Thymus (tissue), 11 donors: ENCODE measurements at regions not wholly inside any gene's neighbourhood (a gene's known extent, or its start where the extent isn't known, plus 50 kb on each side); places are given as distances from the start of the nearest gene placed in this dataset.
A peak's percentile ranks its signal among the peaks of the same experiment; 100 is the strongest.

ENCODE experiments used
- DNase-seq, 9 donors: peaks; one replicate each; pipeline ENCODE4 v3.0.0-alpha.2; 2013; ENCODE audit warnings: low spot score in 9 of 9, low read depth in 6 of 9, missing footprints in 1 of 9
- H3K27ac ChIP-seq, 2 donors: one replicate each; pipeline ENCODE4 v1.5.1; 2013; ENCODE audit warnings: control low read depth in 1 of 2, low read depth in 1 of 2, low read length in 1 of 2, mild to moderate bottlenecking in 1 of 2, moderate library complexity in 1 of 2
- H3K27me3 ChIP-seq, 2 donors: one replicate each; pipeline ENCODE4 v1.5.1; 2013; ENCODE audit warnings: low read length in 1 of 2; ENCODE audit not compliant: control insufficient read depth in 2 of 2, insufficient read depth in 1 of 2
- H3K36me3 ChIP-seq, 2 donors: one replicate each; pipeline ENCODE4 v1.5.1; 2013; ENCODE audit warnings: low read length in 1 of 2, mild to moderate bottlenecking in 1 of 2, moderate library complexity in 1 of 2; ENCODE audit not compliant: control insufficient read depth in 2 of 2, insufficient read depth in 2 of 2
- H3K4me1 ChIP-seq, 2 donors: one replicate each; pipeline ENCODE4 v1.5.1; 2013; ENCODE audit warnings: low read length in 2 of 2; ENCODE audit not compliant: control insufficient read depth in 2 of 2, insufficient read depth in 2 of 2
- H3K4me3 ChIP-seq, 2 donors: one replicate each; pipeline ENCODE4 v1.5.1; 2013; ENCODE audit warnings: low read length in 2 of 2, control low read depth in 1 of 2, mild to moderate bottlenecking in 1 of 2
- H3K9me3 ChIP-seq, 2 donors: one replicate each; pipeline ENCODE4 v1.5.1; 2013; ENCODE audit warnings: low read length in 1 of 2, mild to moderate bottlenecking in 1 of 2; ENCODE audit not compliant: control insufficient read depth in 2 of 2, insufficient read depth in 1 of 2
- WGBS: extraction: QIAGEN DNeasy Blood & Tissue Kit; methylation state at CpG from one replicate; pipeline ENCODE4 v1.1.7; 2013; 5-methylcytosine and 5-hydroxymethylcytosine counted together
- donor health status: healthy.

GRCh38 chr5:88666761-88667495 lies 216.1 kb downstream of the MEF2C start:
- WGBS: 3% methylated on average over 22 of the region's 22 CpGs
- DNase-seq: peak in 1 of 9 donors; percentile 45
- Histone ChIP-seq H3K27me3 (peaks cover 45 to 100% of the 10 kb centered on the region in 2 donors), H3K36me3 (no peaks in the 10 kb centered on the region), H3K4me3 (peak overlapping the region; percentile 14 to 36), H3K27ac (no peak overlapping the region), H3K4me1 (peaks cover 3 to 10% of the 10 kb centered on the region in 2 donors), H3K9me3 (no peaks in the 10 kb centered on the region)

- peak in 1 of 9 donors; percentile 34 for DNase-seq
- peaks cover 3 to 16% of the 10 kb centered on the region in 2 donors for H3K4me1 ChIP-seq
- H3K4me3 ChIP-seq: no peak overlapping the region
- WGBS: 9% methylated on average over 17 of the region's 17 CpGs
- no peaks in the 10 kb centered on the region for H3K9me3 ChIP-seq
- no peak overlapping the region for H3K27ac ChIP-seq
- H3K27me3 ChIP-seq: peaks cover 45 to 100% of the 10 kb centered on the region in 2 donors
- H3K36me3 ChIP-seq: no peaks in the 10 kb centered on the region
Measured at GRCh38 chr5:88665750-88666215, 217.2 kb downstream of the MEF2C start.

GRCh38 chr5:88664645-88665044 lies 218.3 kb downstream of the MEF2C start:
- H3K9me3 ChIP-seq: peaks cover 0 to 3% of the 10 kb centered on the region in 2 donors
- H3K36me3 ChIP-seq: no peaks in the 10 kb centered on the region
- no peak for DNase-seq
- 5% methylated on average over 2 of the region's 2 CpGs for WGBS
- H3K27me3 ChIP-seq: peaks cover 51 to 100% of the 10 kb centered on the region in 2 donors
- no peak overlapping the region for H3K4me3 ChIP-seq
- H3K27ac ChIP-seq: no peak overlapping the region
- H3K4me1 ChIP-seq: peaks cover 3 to 24% of the 10 kb centered on the region in 2 donors

- Histone ChIP-seq H3K27me3 (peaks cover 48 to 100% of the 10 kb centered on the region in 2 donors), H3K9me3 (peaks cover 0 to 5% of the 10 kb centered on the region in 2 donors), H3K27ac (no peak overlapping the region), H3K4me3 (no peak overlapping the region), H3K36me3 (no peaks in the 10 kb centered on the region), H3K4me1 (peaks cover 3 to 26% of the 10 kb centered on the region in 2 donors)
- WGBS: 13% methylated on average over 7 of the region's 7 CpGs
- DNase-seq: peak in 1 of 9 donors; percentile 4
Measured at GRCh38 chr5:88663793-88664216, 219.2 kb downstream of the MEF2C start.

- H3K9me3 ChIP-seq: peaks cover 0 to 5% of the 10 kb centered on the region in 2 donors
- 14% methylated on average over 6 of the region's 6 CpGs for WGBS
- no peaks in the 10 kb centered on the region for H3K36me3 ChIP-seq
- peaks cover 47 to 100% of the 10 kb centered on the region in 2 donors for H3K27me3 ChIP-seq
- peaks cover 3 to 26% of the 10 kb centered on the region in 2 donors for H3K4me1 ChIP-seq
- no peak overlapping the region for H3K27ac ChIP-seq
- H3K4me3 ChIP-seq: no peak overlapping the region
- no peak for DNase-seq
Measured at GRCh38 chr5:88662846-88663245, 220.1 kb downstream of the MEF2C start.

GRCh38 chr5:88661806-88662207 lies 221.2 kb downstream of the MEF2C start:
- H3K27me3 ChIP-seq: peaks cover 41 to 92% of the 10 kb centered on the region in 2 donors

GRCh38 chr5:88660947-88661805 lies 221.8 kb downstream of the MEF2C start:
- DNase-seq: peak in 3 of 9 donors; percentile 35 to 54 (median 37)
- peaks cover 3 to 18% of the 10 kb centered on the region in 2 donors for H3K4me1 ChIP-seq
- peaks cover 38 to 90% of the 10 kb centered on the region in 2 donors for H3K27me3 ChIP-seq
- 1% methylated on average over 53 of the region's 53 CpGs for WGBS
- H3K27ac ChIP-seq: no peak overlapping the region
- H3K4me3 ChIP-seq: peak overlapping the region in 1 of 2 donors; percentile 30
- H3K9me3 ChIP-seq: peaks cover 0 to 5% of the 10 kb centered on the region in 2 donors
- no peaks in the 10 kb centered on the region for H3K36me3 ChIP-seq

More at GRCh38 chr5:88661806-88662207, 221.2 kb downstream of the MEF2C start:
- H3K9me3 ChIP-seq: peaks cover 0 to 5% of the 10 kb centered on the region in 2 donors
- WGBS: 28% methylated on average over 2 of the region's 2 CpGs
- no peak overlapping the region for H3K4me3 ChIP-seq
- DNase-seq: no peak
- no peak overlapping the region for H3K27ac ChIP-seq
- peaks cover 3 to 22% of the 10 kb centered on the region in 2 donors for H3K4me1 ChIP-seq
- no peaks in the 10 kb centered on the region for H3K36me3 ChIP-seq

- peaks cover 33 to 83% of the 10 kb centered on the region in 2 donors for H3K27me3 ChIP-seq
- H3K27ac ChIP-seq: no peak overlapping the region
- H3K9me3 ChIP-seq: peaks cover 0 to 5% of the 10 kb centered on the region in 2 donors
- H3K4me1 ChIP-seq: peaks cover 0 to 15% of the 10 kb centered on the region in 2 donors
- DNase-seq: no peak
- 5% methylated on average over 41 of the region's 41 CpGs for WGBS
- no peaks in the 10 kb centered on the region for H3K36me3 ChIP-seq
- peak overlapping the region in 1 of 2 donors; percentile 30 for H3K4me3 ChIP-seq
Measured at GRCh38 chr5:88660264-88660946, 222.6 kb downstream of the MEF2C start.
